A673 (cell line): ENCODE measurements at regions not wholly inside any gene's neighbourhood (a gene's known extent, or its start where the extent isn't known, plus 50 kb on each side); places are given as distances from the start of the nearest gene placed in this dataset.
A peak's percentile ranks its signal among the peaks of the same experiment; 100 is the strongest.

ENCODE experiments used
- BruUV-seq: library from RNA; stranded (reverse); fragments of 400-500 nt; replicated peaks from 2 replicates; lab custom pipeline; 2021; lab: Mats Ljungman, UMichigan
- CTCF ChIA-PET: fragments of 300-600 bp; sonication (Branson Sonifier 250); formaldehyde crosslinking; loops from one replicate; lab custom pipeline; 2022; ENCODE audit warnings: antibody characterized with exemption; lab: Charles Lee
- POLR2A ChIA-PET: fragments of 300-600 bp; sonication (Branson Sonifier 250); formaldehyde crosslinking; loops from one replicate; lab custom pipeline; 2022; ENCODE audit warnings: antibody characterized with exemption; ENCODE audit not compliant: low non-redundant PET; lab: Charles Lee
- DNase-seq: peaks from one replicate; pipeline ENCODE4 v3.0.0-alpha.2; 2015; ENCODE audit warnings: low spot score
- H3K27ac ChIP-seq: fragments of 200-600 bp; sonication (generic); 2 replicates; pipeline ENCODE4 v1.5.1; 2016; ENCODE audit warnings: mixed run types, low read depth, mild to moderate bottlenecking, mixed read lengths, antibody characterized with exemption, low read length; ENCODE audit not compliant: poor library complexity, severe bottlenecking
- H3K27me3 ChIP-seq: fragments of 200-600 bp; sonication (generic); replicated peaks from 2 replicates; pipeline ENCODE4 v1.6.1; 2017; ENCODE audit warnings: mixed run types, low read depth, mild to moderate bottlenecking, mixed read lengths, antibody characterized with exemption, low read length; ENCODE audit not compliant: insufficient read depth, poor library complexity
- H3K36me3 ChIP-seq: fragments of 200-600 bp; sonication (generic); 2 replicates; pipeline ENCODE4 v1.6.1; 2016; ENCODE audit warnings: mixed run types, mild to moderate bottlenecking, mixed read lengths, antibody characterized with exemption, low read length; ENCODE audit not compliant: insufficient read depth, poor library complexity, severe bottlenecking
- H3K4me1 ChIP-seq: fragments of 200-600 bp; sonication (generic); 2 replicates; pipeline ENCODE4 v1.6.1; 2017; ENCODE audit warnings: mixed run types, mild to moderate bottlenecking, mixed read lengths, antibody characterized with exemption, low read length; ENCODE audit not compliant: insufficient read depth, poor library complexity, severe bottlenecking
- H3K4me3 ChIP-seq: fragments of 200-600 bp; sonication (generic); 2 replicates; pipeline ENCODE4 v1.5.1; 2016; ENCODE audit warnings: low read depth, mixed run types, mild to moderate bottlenecking, mixed read lengths, low read length; ENCODE audit not compliant: poor library complexity, severe bottlenecking
- H3K9me3 ChIP-seq: fragments of 200-600 bp; sonication (generic); 2 replicates; pipeline ENCODE4 v1.6.1; 2016; ENCODE audit warnings: mixed run types, low read depth, mild to moderate bottlenecking, mixed read lengths, antibody characterized with exemption, low read length; ENCODE audit not compliant: poor library complexity, severe bottlenecking
- EZH2 ChIP-seq: fragments of 200-600 bp; sonication (generic); IDR thresholded peaks from 2 replicates; pipeline ENCODE4 v1.6.1; 2017; ENCODE audit warnings: borderline replicate concordance, low read depth, mild to moderate bottlenecking, mixed read lengths, antibody characterized with exemption, low read length; ENCODE audit not compliant: poor library complexity, severe bottlenecking
- intact Hi-C: fragments of 100-400 bp; cut with micrococcal nuclease; formaldehyde crosslinking; loops from one replicate; pipeline ENCODE4 v1.10.0; 2022; ENCODE audit not compliant: unreplicated experiment
- TF ChIP-seq, protein P1 (sequence below): fragments of 300-800, 200-600 bp; sonication (generic); conservative IDR thresholded peaks from 2 replicates; pipeline ENCODE4 v1.5.1; 2017; ENCODE audit warnings: low read depth, mild to moderate bottlenecking, antibody characterized with exemption, low read length, moderate library complexity, mixed read lengths

DNA sequence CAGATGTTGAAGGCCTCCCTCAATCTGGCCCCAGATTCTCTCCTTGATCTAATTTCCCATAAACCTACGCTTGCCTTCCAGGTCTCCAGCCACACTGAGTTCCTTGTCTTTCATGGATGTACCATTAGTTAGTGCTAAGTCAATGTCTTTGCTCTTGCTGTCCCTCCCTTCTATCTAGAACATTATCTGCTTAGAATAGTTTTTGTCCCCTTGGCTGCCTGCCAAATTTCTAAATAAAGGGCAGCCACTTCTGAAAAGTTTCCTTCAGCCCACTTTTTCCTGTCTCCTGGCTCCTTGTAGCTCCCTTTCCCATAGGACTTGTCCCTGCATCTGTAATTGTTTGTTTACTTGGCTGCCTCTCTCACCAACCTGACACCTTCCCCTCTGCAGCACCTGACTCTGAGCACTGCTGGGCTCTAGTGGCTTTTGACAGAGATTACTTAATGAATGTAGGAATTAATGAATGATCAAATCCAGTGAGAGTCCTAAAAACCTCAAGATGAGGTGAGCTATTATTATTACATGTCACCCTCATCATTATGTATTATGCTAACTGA is 58.3 kb downstream of the CXCL12 start:
- no peak overlapping the region for H3K27ac ChIP-seq
- intact Hi-C loops: loop anchor here (10.0 kb wide), 1 partner anchor 528 kb away; no protein-coding TSS in a partner anchor
- no peak for TF ChIP-seq EZH2
- TF ChIP-seq, protein P1, sequence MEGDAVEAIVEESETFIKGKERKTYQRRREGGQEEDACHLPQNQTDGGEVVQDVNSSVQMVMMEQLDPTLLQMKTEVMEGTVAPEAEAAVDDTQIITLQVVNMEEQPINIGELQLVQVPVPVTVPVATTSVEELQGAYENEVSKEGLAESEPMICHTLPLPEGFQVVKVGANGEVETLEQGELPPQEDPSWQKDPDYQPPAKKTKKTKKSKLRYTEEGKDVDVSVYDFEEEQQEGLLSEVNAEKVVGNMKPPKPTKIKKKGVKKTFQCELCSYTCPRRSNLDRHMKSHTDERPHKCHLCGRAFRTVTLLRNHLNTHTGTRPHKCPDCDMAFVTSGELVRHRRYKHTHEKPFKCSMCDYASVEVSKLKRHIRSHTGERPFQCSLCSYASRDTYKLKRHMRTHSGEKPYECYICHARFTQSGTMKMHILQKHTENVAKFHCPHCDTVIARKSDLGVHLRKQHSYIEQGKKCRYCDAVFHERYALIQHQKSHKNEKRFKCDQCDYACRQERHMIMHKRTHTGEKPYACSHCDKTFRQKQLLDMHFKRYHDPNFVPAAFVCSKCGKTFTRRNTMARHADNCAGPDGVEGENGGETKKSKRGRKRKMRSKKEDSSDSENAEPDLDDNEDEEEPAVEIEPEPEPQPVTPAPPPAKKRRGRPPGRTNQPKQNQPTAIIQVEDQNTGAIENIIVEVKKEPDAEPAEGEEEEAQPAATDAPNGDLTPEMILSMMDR: no peak
- H3K36me3 ChIP-seq: no peaks in the 10 kb centered on the region
- no TSS peak for BruUV-seq
- H3K27me3 ChIP-seq: no peaks in the 10 kb centered on the region
- no peaks in the 10 kb centered on the region for H3K4me1 ChIP-seq
- H3K9me3 ChIP-seq: no peaks in the 10 kb centered on the region
- CTCF ChIA-PET: no interaction called here
- peak; percentile 18 for DNase-seq
- POLR2A ChIA-PET: no interaction called here
- H3K4me3 ChIP-seq: no peak overlapping the region

DNA sequence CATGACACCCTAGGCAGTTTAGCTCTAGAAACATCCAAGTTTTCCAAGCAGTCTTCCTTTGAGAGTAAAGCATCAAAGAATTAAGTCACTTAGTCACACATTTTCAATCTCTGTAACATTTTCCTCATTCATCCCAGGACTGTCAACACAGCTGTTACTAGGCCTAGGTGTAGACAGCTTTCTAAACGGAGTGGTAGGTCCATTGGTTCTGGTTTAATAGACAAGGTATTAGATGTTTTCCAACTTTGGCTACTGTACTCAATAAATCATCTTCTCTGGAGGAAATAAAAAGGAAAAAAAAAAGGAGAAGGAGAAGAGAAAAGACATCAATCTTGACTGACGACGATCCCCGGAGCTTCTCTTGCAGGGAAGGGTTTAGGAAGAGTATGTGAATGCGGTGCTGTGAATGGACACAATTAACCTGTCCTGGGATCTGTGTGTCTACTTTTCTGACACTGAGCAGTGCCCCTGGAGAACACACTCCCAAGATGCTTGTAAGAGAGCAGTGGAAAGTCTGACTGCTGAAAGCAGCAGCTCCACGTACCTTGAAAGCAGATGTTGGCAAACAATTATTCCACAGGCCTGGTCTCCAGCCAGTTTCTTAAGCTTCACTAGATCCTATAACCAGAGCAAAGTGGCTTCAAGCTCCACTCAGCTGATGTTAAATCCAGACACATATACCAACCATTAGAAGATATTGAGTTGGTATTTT is 59.1 kb downstream of the CXCL12 start:
- no TSS peak for BruUV-seq
- POLR2A ChIA-PET: no interaction called here
- intact Hi-C loops: loop anchor here (10.0 kb wide), 1 partner anchor 529 kb away; no protein-coding TSS in a partner anchor

DNA sequence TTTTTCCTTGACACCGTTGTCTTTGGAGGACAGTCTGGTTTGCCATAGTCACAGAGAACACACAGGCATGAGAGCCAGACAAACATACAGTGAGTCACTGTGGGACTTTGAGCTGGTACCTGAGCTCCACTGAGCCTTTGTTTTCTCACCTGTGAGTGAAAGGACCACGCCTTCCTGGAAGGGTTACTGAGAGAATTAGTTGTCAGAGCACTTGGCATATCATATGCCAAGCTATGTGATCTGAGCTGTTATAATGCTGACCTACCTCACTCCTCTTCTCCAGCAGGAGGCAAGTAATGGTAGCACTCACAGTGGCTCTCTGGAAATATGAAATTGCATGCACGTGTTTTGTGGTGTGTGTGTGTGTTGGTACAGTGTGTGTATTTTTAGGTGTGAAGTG is 59.7 kb downstream of the CXCL12 start:
- no peaks in the 10 kb centered on the region for H3K4me1 ChIP-seq
- no peak for DNase-seq
- no peaks in the 10 kb centered on the region for H3K27me3 ChIP-seq
- POLR2A ChIA-PET: no interaction called here
- intact Hi-C loops: loop anchor here (10.0 kb wide), 1 partner anchor 530 kb away; no protein-coding TSS in a partner anchor
- H3K27ac ChIP-seq: no peak overlapping the region
- BruUV-seq: no TSS peak
- H3K9me3 ChIP-seq: no peaks in the 10 kb centered on the region
- no peak overlapping the region for H3K4me3 ChIP-seq
- H3K36me3 ChIP-seq: no peaks in the 10 kb centered on the region
- no peak for TF ChIP-seq EZH2
- TF ChIP-seq, protein P1: no peak
- CTCF ChIA-PET: no interaction called here

More for the DNA sequence above, 59.1 kb downstream of the CXCL12 start:
- CTCF ChIA-PET: no interaction called here
- Histone ChIP-seq H3K27me3 (no peaks in the 10 kb centered on the region), H3K36me3 (no peaks in the 10 kb centered on the region), H3K9me3 (no peaks in the 10 kb centered on the region), H3K27ac (no peak overlapping the region), H3K4me3 (no peak overlapping the region), H3K4me1 (no peaks in the 10 kb centered on the region)
- TF ChIP-seq EZH2: no peak
- TF ChIP-seq, protein P1: no peak
- no peak for DNase-seq
